Motor neuron (in vitro differentiated cells): ENCODE measurements at regions not wholly inside any gene's neighbourhood (a gene's known extent, or its start where the extent isn't known, plus 50 kb on each side); places are given as distances from the start of the nearest gene placed in this dataset.
"Not testable (repeated sequence)": the region's sequence is repeated elsewhere in the genome, so short reads cannot be mapped to it uniquely, and the experiment has no call there.

Experiments used
- ATAC-seq, 8 experiments: fragments of 200-7000 bp; cut with Tn5 transposase; replicated peaks in 6 of 8; 2 replicates each; pipeline ENCODE4 v1.8.0; 2021; ENCODE audit warnings: mild to moderate bottlenecking in 8 of 8, moderate library complexity in 8 of 8
- H3K27ac ChIP-seq, 2 donors: fragments of 250-450 bp; sonication (Bioruptor Pico); 2 replicates each; pipeline ENCODE4 v1.9.0; 2021; ENCODE audit warnings: antibody characterized with exemption in 2 of 2, mild to moderate bottlenecking in 2 of 2, moderate library complexity in 1 of 2
- H3K4me1 ChIP-seq, 2 donors: fragments of 250-450 bp; sonication (Bioruptor Pico); replicated peaks in 1 of 2; 2 replicates each; pipeline ENCODE4 v1.6.1; 2021; ENCODE audit warnings: antibody characterized with exemption in 2 of 2, mild to moderate bottlenecking in 2 of 2, moderate library complexity in 1 of 2
- H3K4me3 ChIP-seq, 5 donors: fragments of 250-450 bp; sonication (Bioruptor Pico); 2 replicates each; pipeline ENCODE4 v1.9.0; 2021; ENCODE audit warnings: antibody characterized with exemption in 5 of 5, mild to moderate bottlenecking in 5 of 5, moderate library complexity in 4 of 5
- WGBS, 10 experiments: fragments of 450-650 bp; shearing (Covaris generic); methylation state at CpG; one replicate each; pipeline ENCODE4 v1.0.0; 2022; 5-methylcytosine and 5-hydroxymethylcytosine counted together
- in situ Hi-C, 9 experiments: fragments of 400-800 bp; cut with MboI; loops; one replicate each; pipeline ENCODE4 v1.15.0; 2021; ENCODE audit warnings: low sequenced_read_pairs in 9 of 9, low pct_unique_long_range_greater_than_20kb in 2 of 9; ENCODE audit not compliant: unreplicated experiment in 9 of 9

GRCh38 chr7:121730869-121731268 is 142.1 kb upstream of the PTPRZ1 start:
- no peak overlapping the region for H3K4me3 ChIP-seq
- H3K4me1 ChIP-seq = no peaks in the 10 kb centered on the region
- peak in 2 of 8 experiments; percentile 37 to 72 for ATAC-seq
- H3K27ac ChIP-seq = no peak overlapping the region
- in situ Hi-C loops = loop anchor here in 1 of 9 experiments (25.0 kb wide), 1 partner anchor 256 kb away; no protein-coding TSS in a partner anchor

DNA sequence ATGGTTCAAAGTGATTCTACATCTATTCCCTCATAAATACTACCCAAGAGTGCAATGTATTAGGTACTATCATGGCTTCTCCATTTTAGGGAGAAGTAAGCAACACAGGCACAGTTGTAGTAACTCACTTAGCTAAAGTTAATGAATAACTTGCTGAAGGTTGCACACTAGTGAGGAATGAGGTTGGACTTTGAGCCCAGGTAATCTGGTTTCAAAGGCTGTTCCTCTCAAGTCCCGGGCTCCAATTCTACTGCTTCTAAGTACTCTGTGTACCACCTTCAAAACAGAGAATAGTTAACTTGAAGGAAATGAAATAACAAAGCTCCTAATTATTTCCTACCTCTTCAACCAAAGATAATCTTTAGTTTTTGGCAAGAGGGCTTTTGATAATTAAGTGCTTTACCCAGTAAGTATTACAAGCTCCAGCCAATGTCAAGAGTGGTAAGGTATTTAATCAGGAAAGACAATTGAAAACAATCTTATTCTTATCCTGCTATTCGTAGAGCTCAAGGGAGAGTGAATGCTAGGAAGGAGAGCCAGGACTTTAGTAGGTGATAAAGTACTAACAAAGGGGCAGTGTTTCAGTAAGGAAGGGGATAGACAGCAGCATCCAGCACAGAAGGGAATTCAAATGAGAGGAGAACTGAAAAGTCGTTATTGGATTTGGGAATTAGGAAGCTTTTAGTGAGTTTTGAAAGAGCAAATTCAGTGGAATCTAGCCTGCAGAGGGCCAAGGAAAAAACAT is 158.2 kb upstream of the PTPRZ1 start:
- 3 to 67% (median 42%) methylated on average over 1 to 3 of the region's 3 CpGs; no CpG with 5 or more reads in 1 of the 10 experiments for WGBS, 10 experiments
- no peak for ATAC-seq

DNA sequence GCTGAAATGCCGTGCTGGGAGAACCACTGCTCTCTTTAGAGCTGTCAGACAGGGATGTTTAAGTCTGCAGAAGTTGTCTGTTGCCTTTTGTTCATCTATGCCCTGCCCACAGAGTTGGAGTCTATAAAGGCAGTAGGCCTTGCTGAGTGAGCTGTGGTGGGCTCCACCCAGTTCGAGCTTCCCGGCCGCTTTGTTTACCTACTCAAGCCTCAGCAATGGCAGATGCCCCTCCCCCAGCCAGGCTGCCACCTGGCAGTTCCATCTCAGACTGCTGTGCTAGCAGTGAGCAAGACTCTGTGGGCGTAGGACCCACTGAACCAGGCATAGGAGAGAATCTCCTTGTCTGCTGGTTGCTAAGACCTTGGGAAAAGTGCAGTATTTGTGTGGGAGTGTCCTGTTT is 160.0 kb upstream of the PTPRZ1 start:
- H3K27ac ChIP-seq, H3K4me3 ChIP-seq, H3K4me1 ChIP-seq, in situ Hi-C loops: not testable (repeated sequence)
- ATAC-seq = peak in 3 of 8 experiments; percentile 48 to 86 (median 63)
- WGBS, 10 experiments = 13 to 100% (median 35%) methylated on average over 1 to 3 of the region's 5 CpGs; no CpG with 5 or more reads in 6 of the 10 experiments

More for the DNA sequence above, 158.2 kb upstream of the PTPRZ1 start:
- Histone ChIP-seq H3K4me3 (no peak overlapping the region), H3K27ac (no peak overlapping the region), H3K4me1 (no peaks in the 10 kb centered on the region)
- in situ Hi-C loops = no loop called here

DNA sequence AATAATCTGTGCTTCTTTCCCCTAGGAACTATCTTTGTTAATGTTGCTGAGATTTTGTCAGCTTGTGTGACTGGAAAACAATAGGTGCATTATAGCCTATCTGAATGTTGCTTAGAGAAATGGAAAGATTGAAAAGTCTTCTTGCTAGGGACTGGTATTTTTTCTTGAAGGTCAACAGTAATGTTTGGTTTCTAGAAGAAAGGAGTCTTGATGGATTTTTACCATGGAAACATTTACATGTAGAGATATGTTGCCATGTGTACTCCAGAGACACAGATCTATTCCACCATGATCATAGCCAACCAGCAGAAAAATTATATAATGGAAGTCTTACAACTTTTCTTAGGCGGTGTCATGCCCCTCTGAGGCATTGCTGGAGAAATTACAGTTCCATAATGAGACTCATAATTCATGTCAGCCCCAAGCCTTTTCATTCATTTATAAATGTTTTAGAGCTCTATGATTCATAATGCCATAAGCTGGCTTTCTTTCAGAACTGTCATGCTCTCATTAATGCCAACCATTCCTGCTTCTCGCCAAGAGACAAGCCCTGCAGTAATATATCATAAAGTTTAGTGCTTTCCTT is 175.1 kb upstream of the PTPRZ1 start:
- in situ Hi-C loops = no loop called here
- 0 to 100% (median 71%) methylated on average over 1 to 2 of the region's 2 CpGs; no CpG with 5 or more reads in 1 of the 10 experiments for WGBS, 10 experiments
- no peaks in the 10 kb centered on the region for H3K4me1 ChIP-seq
- H3K4me3 ChIP-seq = no peak overlapping the region
- no peak overlapping the region for H3K27ac ChIP-seq
- ATAC-seq = peak in 3 of 8 experiments; percentile 23 to 52 (median 46)

GRCh38 chr7:121696954-121697353 is 176.0 kb upstream of the PTPRZ1 start:
- ATAC-seq = no peak
- H3K4me3 ChIP-seq = no peak overlapping the region
- no peak overlapping the region for H3K27ac ChIP-seq
- H3K4me1 ChIP-seq = no peaks in the 10 kb centered on the region
- in situ Hi-C loops = no loop called here
- 40 to 100% (median 91%) methylated on average over 1 of the region's 1 CpG; no CpG with 5 or more reads in 3 of the 10 experiments for WGBS, 10 experiments

GRCh38 chr7:121689749-121690148 is 183.2 kb upstream of the PTPRZ1 start:
- ATAC-seq = no peak
- no peak overlapping the region for H3K4me3 ChIP-seq
- H3K4me1 ChIP-seq = no peaks in the 10 kb centered on the region
- no peak overlapping the region for H3K27ac ChIP-seq
- 7 to 96% (median 67%) methylated on average over 1 to 3 of the region's 3 CpGs; no CpG with 5 or more reads in 1 of the 10 experiments for WGBS, 10 experiments
- in situ Hi-C loops = no loop called here

- peak in 1 of 8 experiments; percentile 92 for ATAC-seq
- peaks cover 0 to 5% of the 10 kb centered on the region in 2 donors for H3K4me1 ChIP-seq
- 19 to 97% (median 81%) methylated on average over 1 to 3 of the region's 3 CpGs; no CpG with 5 or more reads in 1 of the 10 experiments for WGBS, 10 experiments
- H3K27ac ChIP-seq = no peak overlapping the region
- H3K4me3 ChIP-seq = no peak overlapping the region
- in situ Hi-C loops = no loop called here
Observed at GRCh38 chr7:121681700-121682099, 191.3 kb upstream of the PTPRZ1 start.

- H3K4me3 ChIP-seq = no peak overlapping the region
- no peak for ATAC-seq
- in situ Hi-C loops = no loop called here
- 75 to 100% (median 96%) methylated on average over 1 to 3 of the region's 3 CpGs; no CpG with 5 or more reads in 1 of the 10 experiments for WGBS, 10 experiments
- H3K4me1 ChIP-seq = peaks cover 0 to 5% of the 10 kb centered on the region in 2 donors
- no peak overlapping the region for H3K27ac ChIP-seq
Observed at GRCh38 chr7:121676168-121676567, 196.8 kb upstream of the PTPRZ1 start.

- H3K4me1 ChIP-seq, ATAC-seq, H3K27ac ChIP-seq, H3K4me3 ChIP-seq, in situ Hi-C loops: not testable (repeated sequence)
- WGBS, 10 experiments = 0 to 90% (median 57%) methylated on average over 1 to 2 of the region's 2 CpGs
Observed at GRCh38 chr7:121674455-121674854, 198.5 kb upstream of the PTPRZ1 start.

GRCh38 chr7:121669144-121669543 is 203.8 kb upstream of the PTPRZ1 start:
- H3K4me1 ChIP-seq = no peaks in the 10 kb centered on the region
- H3K27ac ChIP-seq = no peak overlapping the region
- H3K4me3 ChIP-seq = no peak overlapping the region
- no peak for ATAC-seq
- in situ Hi-C loops = no loop called here

GRCh38 chr7:121666306-121666705 is 206.7 kb upstream of the PTPRZ1 start:
- H3K27ac ChIP-seq = no peak overlapping the region
- 43 to 100% (median 100%) methylated on average over 1 of the region's 1 CpG for WGBS, 10 experiments
- in situ Hi-C loops = no loop called here
- H3K4me1 ChIP-seq = no peaks in the 10 kb centered on the region
- H3K4me3 ChIP-seq = no peak overlapping the region
- no peak for ATAC-seq

- H3K4me1 ChIP-seq = no peaks in the 10 kb centered on the region
- WGBS, 10 experiments = 0 to 100% (median 69%) methylated on average over 1 of the region's 1 CpG; no CpG with 5 or more reads in 5 of the 10 experiments
- in situ Hi-C loops = no loop called here
- ATAC-seq = no peak
- no peak overlapping the region for H3K27ac ChIP-seq
- no peak overlapping the region for H3K4me3 ChIP-seq
Observed at GRCh38 chr7:121643320-121643719, 229.6 kb upstream of the PTPRZ1 start.

GRCh38 chr7:121639705-121640104 is 233.3 kb upstream of the PTPRZ1 start:
- peak in 1 of 8 experiments; percentile 32 for ATAC-seq
- WGBS, 10 experiments = 59 to 100% (median 89%) methylated on average over 2 to 5 of the region's 5 CpGs; no CpG with 5 or more reads in 1 of the 10 experiments
- in situ Hi-C loops = no loop called here
- Histone ChIP-seq H3K4me1 (no peaks in the 10 kb centered on the region), H3K4me3 (no peak overlapping the region), H3K27ac (no peak overlapping the region)
